Activated CD4-positive, alpha-beta T cell treated with anti-CD3 and anti-CD28 coated beads, Interleukin-2, amount 10 ng/mL, durations not matched to agents 7 days and 5 days (primary cell): ENCODE measurements at regions not wholly inside any gene's neighbourhood (a gene's known extent, or its start where the extent isn't known, plus 50 kb on each side); places are given as distances from the start of the nearest gene placed in this dataset.
A peak's percentile ranks its signal among the peaks of the same experiment; 100 is the strongest.

Source experiments
- CTCF ChIA-PET: fragments of 350-600 bp; sonication (Branson Sonifier 250); formaldehyde crosslinking; loops from one replicate; lab custom pipeline; 2021; ENCODE audit warnings: antibody characterized with exemption; lab: Charles Lee
- POLR2A ChIA-PET: fragments of 350-600 bp; sonication (Branson Sonifier 250); formaldehyde crosslinking; loops from one replicate; lab custom pipeline; 2021; ENCODE audit warnings: antibody characterized with exemption; lab: Charles Lee
- DNase-seq: peaks from one replicate; pipeline ENCODE4 v3.0.0-alpha.2; 2020
- H3K27ac Mint-ChIP-seq: one replicate; pipeline ENCODE4 v1.8.0; 2021; ENCODE audit warnings: mild to moderate bottlenecking, moderate library complexity, mixed read lengths
- H3K27me3 Mint-ChIP-seq: one replicate; pipeline ENCODE4 v1.8.0; 2021; ENCODE audit warnings: mixed read lengths
- H3K36me3 Mint-ChIP-seq: one replicate; pipeline ENCODE4 v1.8.0; 2021; ENCODE audit warnings: low read depth, mixed read lengths
- H3K4me1 Mint-ChIP-seq: one replicate; pipeline ENCODE4 v1.8.0; 2021; ENCODE audit warnings: mixed read lengths
- H3K4me3 Mint-ChIP-seq: one replicate; pipeline ENCODE4 v1.8.0; 2021; ENCODE audit warnings: mild to moderate bottlenecking, moderate library complexity, mixed read lengths
- H3K9me3 Mint-ChIP-seq: one replicate; pipeline ENCODE4 v1.8.0; 2021; ENCODE audit warnings: mixed read lengths

DNA sequence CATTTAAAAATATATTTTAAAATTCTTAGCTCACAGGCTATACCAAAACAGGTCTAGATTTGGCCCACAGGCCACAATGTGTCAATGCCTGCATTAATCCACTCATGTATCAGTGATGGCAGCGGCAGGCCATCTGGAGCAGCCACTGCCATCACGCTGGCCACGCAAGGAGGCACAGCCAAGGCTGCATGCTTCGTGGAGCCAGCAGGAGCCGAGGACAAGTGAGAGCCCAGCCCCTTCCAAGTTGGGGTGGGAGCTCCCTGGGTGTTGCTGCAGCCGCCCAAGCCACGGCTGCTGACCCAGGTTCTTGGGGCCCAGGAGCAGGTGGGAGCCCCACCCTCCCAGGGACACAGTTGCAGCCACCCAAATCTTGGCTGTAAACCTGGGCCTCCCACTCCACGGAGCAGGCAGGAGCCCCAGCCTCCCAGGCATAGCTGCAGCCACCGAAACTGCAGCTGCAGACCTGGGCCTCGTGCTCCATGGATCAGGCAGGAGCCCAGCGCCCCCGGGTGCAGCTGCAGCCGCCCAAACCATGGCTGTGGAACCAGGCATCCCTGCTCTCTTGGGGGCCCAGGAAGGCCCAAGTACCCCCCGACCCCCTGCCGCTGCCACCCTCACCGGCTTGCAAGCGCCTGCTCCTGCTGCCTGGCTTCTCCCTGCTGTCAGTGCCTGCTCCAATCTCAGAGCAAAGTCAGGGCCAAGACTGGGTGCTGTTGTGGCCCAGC is 87.3 kb upstream of the CACUL1 start:
- Mint-ChIP-seq H3K9me3 (peaks cover 3% of the 10 kb centered on the region), H3K27me3 (peaks cover 3% of the 10 kb centered on the region), H3K27ac (no peak overlapping the region), H3K36me3 (no peaks in the 10 kb centered on the region), H3K4me3 (no peak overlapping the region), H3K4me1 (peaks cover 6% of the 10 kb centered on the region)
- ChIA-PET POLR2A (interaction anchor here (0.6 kb wide), 1 partner anchor 9 kb away, joined by 7 read pairs; no protein-coding TSS in a partner anchor), CTCF (interaction anchor here (1.6 kb wide), 1 partner anchor 14 kb away, joined by 5 read pairs; no protein-coding TSS in a partner anchor)
- no peak for DNase-seq

DNA sequence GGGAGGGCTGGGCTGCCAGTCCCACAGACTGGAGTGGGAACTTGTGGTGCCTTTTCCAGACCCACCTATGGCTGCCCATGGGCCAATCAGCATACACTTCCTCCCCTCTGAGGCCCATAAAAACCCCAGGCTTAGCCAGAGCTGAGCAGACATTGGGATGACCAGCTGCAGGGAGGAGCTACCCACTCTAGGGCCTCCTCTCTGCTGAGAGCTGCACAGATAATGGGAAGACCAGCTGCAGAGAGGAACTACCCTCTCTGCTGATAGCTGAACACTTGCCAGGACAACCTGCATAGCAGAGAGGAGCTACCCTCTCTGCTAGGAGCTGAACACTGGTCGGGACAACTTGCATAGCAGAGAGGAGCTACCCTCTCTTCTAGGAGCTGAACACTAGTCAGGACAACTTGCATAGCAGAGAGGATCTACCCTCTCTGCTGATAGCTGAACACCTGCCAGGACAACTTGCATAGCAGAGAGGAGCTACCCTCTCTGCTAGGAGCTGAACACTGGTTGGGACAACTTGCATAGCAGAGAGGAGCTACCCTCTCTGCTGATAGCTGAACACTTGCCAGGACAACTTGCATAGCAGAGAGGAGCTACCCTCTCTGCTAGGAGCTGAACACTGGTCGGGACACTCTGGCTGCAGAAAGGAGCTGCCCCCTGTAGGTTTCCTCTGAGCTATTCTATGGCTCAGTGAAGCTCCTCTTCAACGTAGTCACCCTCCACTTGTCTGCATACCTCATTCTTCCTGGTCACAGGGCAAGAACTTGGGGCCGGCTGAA is 88.3 kb upstream of the CACUL1 start:
- H3K4me3 Mint-ChIP-seq = no peak overlapping the region
- DNase-seq = no peak
- peaks cover 6% of the 10 kb centered on the region for H3K4me1 Mint-ChIP-seq
- H3K27ac Mint-ChIP-seq = no peak overlapping the region
- ChIA-PET CTCF (no interaction called here), POLR2A (no interaction called here)
- no peaks in the 10 kb centered on the region for H3K36me3 Mint-ChIP-seq
- H3K9me3 Mint-ChIP-seq = peaks cover 3% of the 10 kb centered on the region
- peaks cover 8% of the 10 kb centered on the region for H3K27me3 Mint-ChIP-seq

DNA sequence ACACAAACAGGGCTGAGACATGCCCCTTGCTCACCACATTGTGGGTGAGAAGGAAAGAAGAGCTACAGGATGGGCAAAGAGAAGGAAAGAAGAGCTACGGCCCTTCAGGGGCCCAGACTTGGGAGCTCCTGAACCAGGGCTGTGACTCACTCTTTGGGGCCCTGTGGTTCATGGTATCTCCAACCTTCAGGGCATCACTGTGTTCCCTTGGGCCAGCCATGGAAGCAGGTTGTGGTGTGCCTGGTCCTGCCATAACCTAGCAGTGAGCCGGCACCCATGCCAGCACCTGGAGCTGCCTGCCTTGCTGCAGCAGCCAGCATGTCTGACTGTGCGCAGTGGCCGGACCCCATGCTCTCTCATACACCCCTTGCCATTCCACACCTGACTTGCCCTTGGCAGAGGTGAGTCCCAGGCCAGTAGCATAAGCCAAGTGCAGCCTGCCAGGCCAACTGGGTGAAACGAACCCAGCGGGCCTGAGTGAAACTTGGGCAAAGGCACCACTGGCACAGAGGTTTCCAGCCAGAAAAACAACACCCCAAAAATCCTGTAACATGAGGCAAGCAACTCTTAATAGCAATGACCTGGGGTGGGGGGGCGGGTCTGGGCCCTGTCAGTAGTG is 89.0 kb upstream of the CACUL1 start:
- CTCF ChIA-PET = no interaction called here
- H3K9me3 Mint-ChIP-seq = peaks cover 3% of the 10 kb centered on the region
- DNase-seq = no peak
- H3K27ac Mint-ChIP-seq = no peak overlapping the region
- H3K4me1 Mint-ChIP-seq = peaks cover 6% of the 10 kb centered on the region
- H3K4me3 Mint-ChIP-seq = no peak overlapping the region
- POLR2A ChIA-PET = no interaction called here
- no peaks in the 10 kb centered on the region for H3K36me3 Mint-ChIP-seq
- peaks cover 8% of the 10 kb centered on the region for H3K27me3 Mint-ChIP-seq

DNA sequence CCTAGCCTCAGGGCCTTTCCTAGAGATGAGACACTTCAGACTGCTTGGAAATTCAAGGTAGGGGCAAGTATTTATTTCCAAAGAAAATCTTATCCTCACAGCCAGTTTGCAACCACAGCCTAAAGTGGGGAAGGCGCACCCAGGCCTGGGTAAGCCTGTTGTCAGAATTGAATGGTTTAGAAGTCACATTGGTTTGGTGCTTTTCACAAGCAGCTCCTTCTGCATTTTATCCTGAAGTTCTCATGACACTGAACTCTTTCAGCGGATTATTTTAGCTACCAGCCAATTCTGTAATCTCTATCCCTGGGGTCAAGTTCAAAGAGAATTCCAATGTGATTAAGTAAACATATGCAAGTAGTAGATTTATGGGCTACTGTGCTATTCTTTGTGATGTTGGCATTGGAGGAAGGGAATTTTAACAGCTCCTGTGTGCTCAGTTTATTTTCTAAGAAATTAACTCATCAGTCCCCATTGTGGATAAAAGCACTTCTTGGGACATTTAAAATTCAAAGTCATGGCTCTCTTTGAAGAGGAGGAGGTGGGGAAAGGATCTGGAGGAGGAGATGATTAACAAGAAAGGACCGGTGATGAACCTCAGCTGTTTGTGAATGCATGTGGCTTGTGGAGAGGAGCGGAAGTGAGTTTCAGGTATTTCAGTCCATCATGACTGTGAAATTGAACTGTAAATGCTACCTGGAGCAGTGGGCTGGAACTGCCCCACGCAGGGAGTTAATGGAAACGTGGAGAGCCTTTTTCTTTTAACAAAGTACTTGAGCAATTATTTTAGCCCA is 90.2 kb upstream of the CACUL1 start:
- POLR2A ChIA-PET = no interaction called here
- Mint-ChIP-seq H3K4me3 (no peak overlapping the region), H3K9me3 (peaks cover under 1% of the 10 kb centered on the region), H3K27ac (no peak overlapping the region), H3K36me3 (no peaks in the 10 kb centered on the region), H3K4me1 (peaks cover 3% of the 10 kb centered on the region), H3K27me3 (peaks cover 8% of the 10 kb centered on the region)
- CTCF ChIA-PET = interaction anchor here (1.2 kb wide), 1 partner anchor 276 kb away, joined by 3 read pairs; no protein-coding TSS in a partner anchor
- no peak for DNase-seq

DNA sequence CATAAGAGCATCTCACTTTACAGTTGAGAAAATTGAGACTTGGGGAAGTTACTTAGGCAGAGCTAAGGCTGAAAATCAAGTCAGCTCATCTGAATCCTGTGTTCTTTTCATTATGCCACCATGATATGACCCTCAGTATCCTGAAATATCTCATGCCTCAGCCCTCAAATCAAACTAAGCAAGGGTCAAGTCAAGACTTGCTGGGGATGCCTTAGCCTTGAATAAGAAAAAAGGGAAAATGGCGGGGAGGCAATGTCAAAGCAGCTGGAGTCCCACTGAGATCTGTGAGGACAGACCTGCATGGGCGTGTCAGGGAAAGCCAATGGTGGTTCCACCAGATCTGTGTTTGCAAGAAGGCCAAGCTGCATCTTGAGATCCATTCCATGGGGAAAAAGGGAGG is 91.0 kb upstream of the CACUL1 start:
- no peaks in the 10 kb centered on the region for H3K4me1 Mint-ChIP-seq
- ChIA-PET POLR2A (no interaction called here), CTCF (interaction anchor here (1.2 kb wide), 1 partner anchor 277 kb away, joined by 3 read pairs; no protein-coding TSS in a partner anchor)
- no peak overlapping the region for H3K27ac Mint-ChIP-seq
- no peaks in the 10 kb centered on the region for H3K9me3 Mint-ChIP-seq
- no peak for DNase-seq
- no peaks in the 10 kb centered on the region for H3K36me3 Mint-ChIP-seq
- H3K27me3 Mint-ChIP-seq = peaks cover 8% of the 10 kb centered on the region
- no peak overlapping the region for H3K4me3 Mint-ChIP-seq

DNA sequence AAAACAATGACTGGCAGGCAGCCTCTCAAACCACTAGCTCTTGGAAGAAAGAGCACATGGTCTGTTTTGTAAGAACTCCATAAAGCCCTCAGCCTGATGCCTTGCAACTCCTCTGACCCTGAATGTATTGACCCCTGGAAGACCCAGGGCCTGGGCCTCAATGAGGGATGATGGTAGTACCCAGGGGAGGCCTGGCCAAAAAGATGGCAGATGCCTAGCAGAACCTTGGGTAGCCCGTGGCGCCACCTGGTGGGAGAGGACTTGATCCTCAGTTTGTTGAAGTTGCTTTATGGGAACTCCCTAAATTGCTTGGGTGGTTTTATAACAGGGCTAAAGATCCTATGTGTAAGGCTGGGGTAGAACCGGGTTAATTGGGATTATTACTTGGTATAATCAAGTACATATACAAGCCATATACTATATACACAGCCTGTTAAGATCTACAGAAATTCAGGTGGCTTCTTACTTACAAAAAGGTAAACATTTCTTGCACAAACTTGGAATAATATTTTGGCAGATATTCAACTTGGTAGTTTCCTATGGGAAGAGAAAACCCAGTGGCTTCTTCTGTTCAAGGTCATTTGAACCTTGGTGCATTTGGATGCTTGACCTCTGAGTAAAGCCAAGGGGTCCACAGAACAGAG is 95.8 kb upstream of the CACUL1 start:
- Mint-ChIP-seq H3K9me3 (no peaks in the 10 kb centered on the region), H3K27ac (no peak overlapping the region), H3K4me1 (no peaks in the 10 kb centered on the region), H3K4me3 (no peak overlapping the region), H3K27me3 (peaks cover 8% of the 10 kb centered on the region), H3K36me3 (no peaks in the 10 kb centered on the region)
- ChIA-PET POLR2A (no interaction called here), CTCF (no interaction called here)
- DNase-seq = peak; percentile 73

DNA sequence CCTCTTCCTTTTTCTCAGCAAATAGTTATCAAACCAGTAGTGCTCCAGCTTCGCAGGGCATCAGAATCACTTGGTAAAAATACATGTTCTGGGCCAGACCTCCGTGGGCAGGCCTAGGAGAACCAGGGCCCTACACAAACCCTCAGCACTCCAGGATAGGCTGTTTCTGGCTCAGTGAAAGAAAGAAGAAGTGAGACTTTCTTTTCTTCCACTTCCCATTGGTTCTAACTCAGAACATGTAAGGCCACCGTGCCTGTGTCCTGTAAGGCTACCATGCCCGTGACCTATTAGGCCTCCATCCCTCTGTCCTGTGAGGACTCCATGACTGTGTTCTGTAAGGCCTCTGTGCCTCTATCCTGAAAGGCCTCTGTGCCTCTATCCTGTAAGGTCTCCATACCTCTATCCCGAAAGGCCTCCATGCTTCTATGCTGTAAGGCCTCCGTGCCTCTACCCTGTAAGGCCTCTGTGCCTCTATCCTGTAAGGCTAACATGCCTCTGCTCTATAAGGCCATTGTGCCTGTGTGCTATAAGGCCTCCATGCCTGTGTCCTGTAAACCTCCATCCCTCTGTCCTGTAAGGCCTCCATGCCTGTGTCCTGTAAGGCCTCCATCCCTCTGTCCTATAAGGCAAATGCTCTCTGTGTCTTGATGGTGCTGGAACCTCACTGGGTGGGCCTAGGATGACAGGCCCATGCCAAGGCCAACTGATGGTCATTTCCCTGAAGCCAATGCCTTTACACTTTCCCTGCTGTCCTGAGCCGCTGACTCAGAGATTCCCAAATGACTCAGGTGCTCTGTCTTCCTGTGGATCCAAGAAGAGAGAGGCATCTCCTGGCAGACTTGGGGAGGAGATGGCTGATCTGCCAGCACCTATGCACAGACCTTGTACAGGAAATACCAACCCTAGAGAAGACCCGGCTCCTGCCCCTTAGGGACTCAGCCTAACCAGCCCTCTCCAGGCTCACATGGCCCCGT is 96.6 kb upstream of the CACUL1 start:
- H3K9me3 Mint-ChIP-seq = no peaks in the 10 kb centered on the region
- CTCF ChIA-PET = no interaction called here

DNA sequence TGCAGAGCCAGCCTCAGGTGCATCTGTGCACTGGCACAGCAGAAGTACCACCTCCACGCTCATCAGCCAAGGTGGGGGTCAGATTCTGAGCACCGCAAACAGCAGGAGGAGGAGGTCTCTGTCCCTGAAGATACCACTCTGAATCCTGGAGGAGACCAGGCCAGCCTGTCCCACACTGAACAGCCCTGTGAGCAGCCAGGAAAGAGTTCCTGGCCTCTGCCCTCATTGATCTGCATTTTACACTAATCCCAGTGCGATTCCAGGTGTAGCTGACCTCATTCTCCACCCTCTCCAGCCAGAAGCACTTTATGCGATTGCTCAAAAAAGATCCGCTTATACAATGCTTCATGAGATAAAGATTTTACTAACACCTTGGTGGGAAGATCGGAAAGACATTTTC is 99.1 kb upstream of the CACUL1 start:
- no peak for DNase-seq
- CTCF ChIA-PET = no interaction called here
- H3K36me3 Mint-ChIP-seq = no peaks in the 10 kb centered on the region
- H3K27ac Mint-ChIP-seq = no peak overlapping the region
- no peaks in the 10 kb centered on the region for H3K4me1 Mint-ChIP-seq
- POLR2A ChIA-PET = no interaction called here
- H3K27me3 Mint-ChIP-seq = no peaks in the 10 kb centered on the region
- H3K9me3 Mint-ChIP-seq = peaks cover 4% of the 10 kb centered on the region
- no peak overlapping the region for H3K4me3 Mint-ChIP-seq

More for the DNA sequence above, 96.6 kb upstream of the CACUL1 start:
- H3K36me3 Mint-ChIP-seq = no peaks in the 10 kb centered on the region
- H3K4me3 Mint-ChIP-seq = no peak overlapping the region
- H3K4me1 Mint-ChIP-seq = no peaks in the 10 kb centered on the region
- H3K27me3 Mint-ChIP-seq = peaks cover 5% of the 10 kb centered on the region
- POLR2A ChIA-PET = no interaction called here
- DNase-seq = no peak
- no peak overlapping the region for H3K27ac Mint-ChIP-seq

DNA sequence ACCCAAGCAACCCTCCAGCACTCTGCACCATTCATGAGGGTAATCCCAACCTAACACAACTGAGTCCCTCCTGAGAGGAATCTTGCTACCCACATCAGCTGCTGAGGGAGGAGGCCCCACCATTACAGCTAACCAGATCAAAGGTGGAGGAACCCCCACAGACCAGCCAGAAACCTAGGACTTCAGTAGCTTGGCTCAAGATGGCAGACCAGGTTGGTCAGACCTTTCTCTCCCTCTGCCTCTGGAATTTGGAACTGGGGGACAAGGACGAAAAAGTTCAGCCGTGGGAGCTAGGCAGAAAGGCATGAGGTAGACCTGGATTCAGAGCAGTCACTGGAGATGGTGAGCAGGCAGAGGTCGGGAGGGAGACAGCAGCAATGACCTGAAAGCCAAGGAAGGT is 101.3 kb upstream of the CACUL1 start:
- ChIA-PET CTCF (interaction anchor here (1.0 kb wide), 1 partner anchor 15 kb away, joined by 3 read pairs; no protein-coding TSS in a partner anchor), POLR2A (no interaction called here)
- DNase-seq = no peak
- Mint-ChIP-seq H3K27ac (no peak overlapping the region), H3K27me3 (peaks cover 8% of the 10 kb centered on the region), H3K4me3 (no peak overlapping the region), H3K4me1 (no peaks in the 10 kb centered on the region), H3K36me3 (no peaks in the 10 kb centered on the region), H3K9me3 (peaks cover 10% of the 10 kb centered on the region)

DNA sequence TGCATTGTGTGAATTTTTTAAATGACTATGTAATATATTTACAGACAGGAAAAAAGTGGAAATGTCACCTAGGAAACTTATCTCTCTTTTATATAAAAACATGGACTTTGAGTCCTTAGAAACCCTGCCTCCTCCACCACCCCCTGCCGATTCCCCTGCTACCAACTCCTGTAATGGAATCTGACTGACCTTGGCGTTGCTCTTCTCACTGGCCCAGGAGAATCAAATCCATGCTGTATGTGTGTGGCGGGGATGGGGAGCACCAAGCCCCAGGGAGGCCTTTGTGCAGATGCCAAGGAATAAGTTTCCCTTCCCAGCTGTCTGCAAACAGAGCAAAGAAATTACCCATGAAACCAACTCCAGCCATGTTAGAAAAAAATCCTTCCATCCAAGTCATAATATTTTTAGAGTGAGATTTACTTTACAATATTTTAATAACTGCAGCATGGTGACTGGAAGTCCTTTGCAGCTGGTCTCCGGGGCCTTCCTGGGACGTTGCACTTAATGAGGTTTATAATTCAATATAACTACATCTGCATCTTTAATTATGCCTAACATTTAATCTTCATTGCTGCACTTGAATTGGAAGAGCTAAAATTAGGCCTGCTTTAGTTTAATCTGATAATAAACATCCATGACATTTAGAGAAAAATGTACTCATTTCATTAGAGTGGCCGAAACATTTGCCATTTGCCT is 111.4 kb upstream of the CACUL1 start:
- H3K4me1 Mint-ChIP-seq = no peaks in the 10 kb centered on the region
- no peaks in the 10 kb centered on the region for H3K9me3 Mint-ChIP-seq
- DNase-seq = no peak
- no peak overlapping the region for H3K27ac Mint-ChIP-seq
- POLR2A ChIA-PET = no interaction called here
- H3K27me3 Mint-ChIP-seq = peaks cover 12% of the 10 kb centered on the region
- CTCF ChIA-PET = interaction anchor here (0.8 kb wide), 1 partner anchor 750 kb away, joined by 3 read pairs; no protein-coding TSS in a partner anchor
- no peaks in the 10 kb centered on the region for H3K36me3 Mint-ChIP-seq
- H3K4me3 Mint-ChIP-seq = no peak overlapping the region

DNA sequence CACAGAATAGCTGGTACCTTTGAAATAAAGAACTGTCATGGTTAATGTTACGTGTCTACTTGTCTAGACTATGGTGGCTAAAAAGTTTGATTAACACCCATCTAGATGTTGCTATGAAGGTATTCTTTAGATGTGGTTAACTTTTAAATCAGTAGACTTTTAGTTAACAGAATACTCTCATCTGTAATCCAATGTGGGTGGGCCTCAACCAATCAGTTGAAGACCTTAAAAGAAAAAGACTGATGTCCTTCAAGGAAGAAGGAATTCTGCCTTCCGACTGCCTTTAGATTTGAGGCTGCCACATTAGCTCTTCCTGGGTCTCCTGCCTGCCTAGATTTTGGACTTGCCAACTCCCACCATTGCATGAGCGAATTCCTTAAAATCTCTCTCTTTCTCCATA is 113.0 kb upstream of the CACUL1 start:
- Mint-ChIP-seq H3K4me1 (no peaks in the 10 kb centered on the region), H3K4me3 (no peak overlapping the region), H3K36me3 (no peaks in the 10 kb centered on the region), H3K27ac (no peak overlapping the region), H3K27me3 (peaks cover 14% of the 10 kb centered on the region), H3K9me3 (no peaks in the 10 kb centered on the region)
- no peak for DNase-seq
- ChIA-PET CTCF (no interaction called here), POLR2A (no interaction called here)
